GM13976 (cell line): ENCODE measurements at regions not wholly inside any gene's neighbourhood (a gene's known extent, or its start where the extent isn't known, plus 50 kb on each side); places are given as distances from the start of the nearest gene placed in this dataset.
A peak's percentile ranks its signal among the peaks of the same experiment; 100 is the strongest.

ENCODE experiments used
- DNase-seq: peaks from one replicate; pipeline ENCODE4 v3.0.0; 2012; ENCODE audit warnings: low spot score
- CTCF ChIP-seq: IDR thresholded peaks from 2 replicates; pipeline ENCODE4 v1.5.1; 2012; ENCODE audit warnings: borderline replicate concordance, mild to moderate bottlenecking; ENCODE audit not compliant: insufficient read depth; ENCODE audit errors: extremely low read depth, missing control alignments, control extremely low read depth
- in situ Hi-C: fragments of 300-500 bp; cut with MboI; formaldehyde crosslinking; loops from one replicate; pipeline ENCODE4 v1.12.0; 2022; ENCODE audit warnings: low sequenced_read_pairs, mixed read lengths, inconsistent platforms; ENCODE audit not compliant: unreplicated experiment

DNA sequence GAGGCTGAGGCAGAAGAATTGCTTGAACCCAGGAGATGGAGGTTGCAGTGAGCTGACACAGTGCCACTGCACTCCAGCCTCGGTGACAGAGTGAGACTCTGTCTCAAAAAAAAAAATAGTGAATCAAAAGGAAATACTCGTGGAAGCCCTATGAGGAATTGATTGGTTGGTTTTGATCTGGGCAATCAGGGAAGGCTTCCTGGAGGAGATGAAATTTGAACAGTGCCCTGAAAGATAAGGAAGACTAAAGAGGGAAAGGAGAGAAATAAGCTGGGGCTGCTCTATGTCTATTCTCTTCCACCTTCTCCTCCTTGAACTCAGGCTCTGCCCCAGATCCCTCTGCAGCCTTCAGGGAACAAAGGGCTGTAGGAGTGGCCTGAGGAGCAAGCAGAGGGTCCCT is 54.1 kb downstream of the IRF2BPL start:
- DNase-seq, result no peak
- in situ Hi-C loops, result no loop called here
- TF ChIP-seq CTCF, result no peak

GRCh38 chr14:76971549-76971948 is 57.0 kb downstream of the IRF2BPL start:
- DNase-seq, result no peak
- no peak for TF ChIP-seq CTCF
- in situ Hi-C loops, result no loop called here

- DNase-seq, result no peak
- in situ Hi-C loops, result loop anchor here (10.0 kb wide), 1 partner anchor 56 kb away; the partner anchor contains the start of gene IRF2BPL
- TF ChIP-seq CTCF, result no peak
Observed at GRCh38 chr14:76968621-76969063, 59.9 kb downstream of the IRF2BPL start.

GRCh38 chr14:76967788-76968187 is 60.7 kb downstream of the IRF2BPL start:
- DNase-seq, result no peak
- in situ Hi-C loops, result loop anchor here (10.0 kb wide), 1 partner anchor 57 kb away; the partner anchor contains the start of gene IRF2BPL

GRCh38 chr14:76965232-76965631 is 63.3 kb downstream of the IRF2BPL start:
- in situ Hi-C loops, result loop anchor here (10.0 kb wide), 1 partner anchor 60 kb away; the partner anchor contains the start of gene IRF2BPL
- peak; percentile 11 for DNase-seq
- no peak for TF ChIP-seq CTCF

More at GRCh38 chr14:76967788-76968187, 60.7 kb downstream of the IRF2BPL start:
- TF ChIP-seq CTCF, result no peak

GRCh38 chr14:76964695-76965094 is 63.8 kb downstream of the IRF2BPL start:
- in situ Hi-C loops, result loop anchor here (10.0 kb wide), 1 partner anchor 60 kb away; the partner anchor contains the start of gene IRF2BPL
- TF ChIP-seq CTCF, result no peak
- peak; percentile 78 for DNase-seq
